ENCODE measurements at regions not wholly inside any gene's neighbourhood (a gene's known extent, or its start where the extent isn't known, plus 50 kb on each side); places are given as distances from the start of the nearest gene placed in this dataset.

GRCh38 chr4:23360718-23361117 is 529.1 kb downstream of the PPARGC1A start:
- H3K9ac ChIP-seq (ENCODE audit: extremely low read depth, insufficient read length, low read length) = no peak overlapping the region
- WGBS (ENCODE audit: extremely low coverage, insufficient read length, low lambda C conversion rate) = no CpG with 5 or more reads among the region's 1 CpG
- no peak overlapping the region for H3K23ac ChIP-seq (ENCODE audit: insufficient read length, low read depth, low read length)
- no peak overlapping the region for H2BK15ac ChIP-seq (ENCODE audit: low read depth, low read length)
- Mint-ChIP-seq H3K4me3 (no peak overlapping the region), H3K27ac (no peak overlapping the region), H3K36me3 (ENCODE audit: insufficient read depth in 1 of 3, low read depth in 3 of 3) (no peaks in the 10 kb centered on the region), H3K27me3 (ENCODE audit: low read depth) (no peaks in the 10 kb centered on the region), H3K9me3 (no peaks in the 10 kb centered on the region), H3K4me1 (no peaks in the 10 kb centered on the region)
- H2BK5ac ChIP-seq (ENCODE audit: insufficient read length, low read length) = no peak overlapping the region
- no peak overlapping the region for H2BK12ac ChIP-seq (ENCODE audit: insufficient read length, low read depth, low read length)
- no peak for TF ChIP-seq CTCF (conservative IDR thresholded peaks at IDR 0.05)
- no peaks in the 10 kb centered on the region for H3K9me3 ChIP-seq (ENCODE audit: control insufficient read depth, low read depth, low read length)
- H3K23me2 ChIP-seq (ENCODE audit: insufficient read length, low read depth, low read length, poor library complexity, severe bottlenecking) = no peaks in the 10 kb centered on the region
- no peak overlapping the region for H2AFZ ChIP-seq (ENCODE audit: low read length)
- no peak overlapping the region for H2AK5ac ChIP-seq (ENCODE audit: insufficient read length, low read length)
- no peak overlapping the region for H3K56ac ChIP-seq (ENCODE audit: insufficient read length, low read depth, low read length)
- H2BK20ac ChIP-seq (ENCODE audit: low read depth, low read length, poor library complexity, severe bottlenecking) = no peak overlapping the region
- H3K14ac ChIP-seq (ENCODE audit: insufficient read depth, low read length) = no peak overlapping the region
- H2BK120ac ChIP-seq (ENCODE audit: low read depth, low read length, poor library complexity, severe bottlenecking) = no peak overlapping the region
- H3K4me1 ChIP-seq (ENCODE audit: insufficient read depth, low read length) = no peaks in the 10 kb centered on the region
- H3K27me3 ChIP-seq (ENCODE audit: insufficient read depth, low read length) = no peaks in the 10 kb centered on the region
- no peaks in the 10 kb centered on the region for H4K20me1 ChIP-seq (ENCODE audit: control insufficient read depth, insufficient read depth, insufficient read length)
- no peaks in the 10 kb centered on the region for H3K79me2 ChIP-seq (ENCODE audit: insufficient read depth, low read length)
- H3T11ph ChIP-seq (ENCODE audit: low read length) = no peak overlapping the region
- H3K79me1 ChIP-seq (ENCODE audit: insufficient read depth, low read depth, low read length, poor library complexity, severe bottlenecking) = no peaks in the 10 kb centered on the region
- DNase-seq = no peak
- no peak overlapping the region for H3K18ac ChIP-seq (ENCODE audit: insufficient read length, low read depth, low read length)
- H4K91ac ChIP-seq (ENCODE audit: insufficient read length, low read depth, low read length) = no peak overlapping the region
- H3K4me2 ChIP-seq (ENCODE audit: insufficient read depth, insufficient read length, low read length) = no peak overlapping the region
- H3K27ac ChIP-seq (ENCODE audit: insufficient read length, low read depth, low read length) = no peak overlapping the region
- H4K5ac ChIP-seq (ENCODE audit: insufficient read length, low read depth, low read length) = no peak overlapping the region
- no peak overlapping the region for H4K8ac ChIP-seq (replicated peaks; ENCODE audit: insufficient read length, low read depth, low read length)
- H3K4ac ChIP-seq (ENCODE audit: low read depth, low read length) = no peak overlapping the region
